Caco-2 (cell line): ENCODE measurements at regions not wholly inside any gene's neighbourhood (a gene's known extent, or its start where the extent isn't known, plus 50 kb on each side); places are given as distances from the start of the nearest gene placed in this dataset.

Source experiments
- BruUV-seq: library from RNA; stranded (reverse); fragments of 400-500 nt; replicated peaks from 2 replicates; lab custom pipeline; 2021; lab: Mats Ljungman, UMichigan
- CTCF ChIA-PET: fragments of 300-600 bp; sonication (Branson Sonifier 250); formaldehyde crosslinking; loops from one replicate; lab custom pipeline; 2022; ENCODE audit warnings: antibody characterized with exemption; lab: Charles Lee
- POLR2A ChIA-PET: fragments of 300-600 bp; sonication (Branson Sonifier 250); formaldehyde crosslinking; loops from one replicate; lab custom pipeline; 2022; ENCODE audit warnings: antibody characterized with exemption; lab: Charles Lee
- DNase-seq, 2 experiments: peaks; one replicate each; pipeline versions ENCODE4 v3.0.0 to v3.0.0-alpha.2; 2020 to 2022
- H3K27me3 ChIP-seq: replicated peaks from 2 replicates; pipeline ENCODE4 v1.6.0; 2011; ENCODE audit warnings: low read length; ENCODE audit not compliant: control insufficient read depth, insufficient read depth
- H3K36me3 ChIP-seq: 2 replicates; pipeline ENCODE4 v1.5.1; 2011; ENCODE audit warnings: low read length; ENCODE audit not compliant: control insufficient read depth, insufficient read depth
- H3K4me1 ChIP-seq: fragments of 250-450 bp; sonication (Bioruptor Pico); 2 replicates; pipeline ENCODE4 v1.5.1; 2020; ENCODE audit warnings: mild to moderate bottlenecking
- H3K4me3 ChIP-seq: 2 replicates; pipeline ENCODE4 v1.5.1; 2011; ENCODE audit warnings: low read depth, mild to moderate bottlenecking, control low read depth, low read length
- H3K9me3 ChIP-seq: fragments of 250-450 bp; sonication (Bioruptor Pico); 2 replicates; pipeline ENCODE4 v1.5.1; 2020; ENCODE audit warnings: mild to moderate bottlenecking, moderate library complexity
- H3K27ac Mint-ChIP-seq: one replicate; pipeline ENCODE4 v1.8.0; 2022; ENCODE audit warnings: mixed read lengths; ENCODE audit not compliant: unreplicated experiment
- H3K27me3 Mint-ChIP-seq: one replicate; pipeline ENCODE4 v1.8.0; 2022; ENCODE audit warnings: mixed read lengths; ENCODE audit not compliant: insufficient read depth, unreplicated experiment
- H3K36me3 Mint-ChIP-seq: one replicate; pipeline ENCODE4 v1.8.0; 2022; ENCODE audit warnings: mild to moderate bottlenecking, mixed read lengths; ENCODE audit not compliant: insufficient read depth, unreplicated experiment
- H3K4me1 Mint-ChIP-seq: one replicate; pipeline ENCODE4 v1.8.0; 2022; ENCODE audit warnings: low read depth, mixed read lengths; ENCODE audit not compliant: unreplicated experiment
- H3K4me3 Mint-ChIP-seq: one replicate; pipeline ENCODE4 v1.8.0; 2022; ENCODE audit warnings: mild to moderate bottlenecking, moderate library complexity, mixed read lengths; ENCODE audit not compliant: unreplicated experiment
- H3K9me3 Mint-ChIP-seq: one replicate; pipeline ENCODE4 v1.8.0; 2022; ENCODE audit warnings: mixed read lengths; ENCODE audit not compliant: unreplicated experiment
- intact Hi-C: fragments of 100-400 bp; cut with micrococcal nuclease; formaldehyde crosslinking; loops from one replicate; pipeline ENCODE4 v1.10.0; 2022; ENCODE audit not compliant: unreplicated experiment
- TF ChIP-seq, protein P1 (sequence below), 2 experiments: fragments of 200-600 bp in 1 of 2; IDR thresholded peaks; 1 replicate in 1 of 2; 2 replicates in 1 of 2; pipeline versions ENCODE4 v1.5.1 to v1.8.0; 2011 to 2022; ENCODE audit warnings: antibody characterized with exemption in 1 of 2, control low read depth in 1 of 2, inconsistent platforms in 1 of 2, low read depth in 1 of 2, low read length in 1 of 2, mild to moderate bottlenecking in 1 of 2, moderate library complexity in 1 of 2; ENCODE audit not compliant: insufficient read depth in 1 of 2, severe bottlenecking in 1 of 2, unreplicated experiment in 1 of 2

GRCh38 chr9:91163773-91164471 lies 197.8 kb downstream of the AUH start:
- Mint-ChIP-seq H3K27ac (no peak overlapping the region), H3K4me1 (peaks cover 14% of the 10 kb centered on the region), H3K27me3 (no peaks in the 10 kb centered on the region), H3K4me3 (no peak overlapping the region), H3K9me3 (no peaks in the 10 kb centered on the region), H3K36me3 (no peaks in the 10 kb centered on the region)
- Histone ChIP-seq H3K9me3 (no peaks in the 10 kb centered on the region), H3K36me3 (no peaks in the 10 kb centered on the region), H3K27me3 (no peaks in the 10 kb centered on the region), H3K4me1 (peaks cover 10% of the 10 kb centered on the region), H3K4me3 (no peak overlapping the region)
- intact Hi-C loops = no loop called here
- ChIA-PET CTCF (no interaction called here), POLR2A (no interaction called here)
- BruUV-seq = no TSS peak
- TF ChIP-seq, protein P1, sequence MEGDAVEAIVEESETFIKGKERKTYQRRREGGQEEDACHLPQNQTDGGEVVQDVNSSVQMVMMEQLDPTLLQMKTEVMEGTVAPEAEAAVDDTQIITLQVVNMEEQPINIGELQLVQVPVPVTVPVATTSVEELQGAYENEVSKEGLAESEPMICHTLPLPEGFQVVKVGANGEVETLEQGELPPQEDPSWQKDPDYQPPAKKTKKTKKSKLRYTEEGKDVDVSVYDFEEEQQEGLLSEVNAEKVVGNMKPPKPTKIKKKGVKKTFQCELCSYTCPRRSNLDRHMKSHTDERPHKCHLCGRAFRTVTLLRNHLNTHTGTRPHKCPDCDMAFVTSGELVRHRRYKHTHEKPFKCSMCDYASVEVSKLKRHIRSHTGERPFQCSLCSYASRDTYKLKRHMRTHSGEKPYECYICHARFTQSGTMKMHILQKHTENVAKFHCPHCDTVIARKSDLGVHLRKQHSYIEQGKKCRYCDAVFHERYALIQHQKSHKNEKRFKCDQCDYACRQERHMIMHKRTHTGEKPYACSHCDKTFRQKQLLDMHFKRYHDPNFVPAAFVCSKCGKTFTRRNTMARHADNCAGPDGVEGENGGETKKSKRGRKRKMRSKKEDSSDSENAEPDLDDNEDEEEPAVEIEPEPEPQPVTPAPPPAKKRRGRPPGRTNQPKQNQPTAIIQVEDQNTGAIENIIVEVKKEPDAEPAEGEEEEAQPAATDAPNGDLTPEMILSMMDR (IDR thresholded peaks at IDR 0.05; ENCODE audit: insufficient read depth in 1 of 2, low read depth in 1 of 2, low read length in 1 of 2, severe bottlenecking in 1 of 2, unreplicated experiment in 1 of 2) = no peak
- DNase-seq = no peak
